GM03348 (cell line): ENCODE measurements at regions not wholly inside any gene's neighbourhood (a gene's known extent, or its start where the extent isn't known, plus 50 kb on each side); places are given as distances from the start of the nearest gene placed in this dataset.
"Not testable (repeated sequence)": the region's sequence is repeated elsewhere in the genome, so short reads cannot be mapped to it uniquely, and the experiment has no call there.

ENCODE experiments used
- DNase-seq: peaks from one replicate; pipeline ENCODE4 v3.0.0; 2012; ENCODE audit warnings: low spot score

DNA sequence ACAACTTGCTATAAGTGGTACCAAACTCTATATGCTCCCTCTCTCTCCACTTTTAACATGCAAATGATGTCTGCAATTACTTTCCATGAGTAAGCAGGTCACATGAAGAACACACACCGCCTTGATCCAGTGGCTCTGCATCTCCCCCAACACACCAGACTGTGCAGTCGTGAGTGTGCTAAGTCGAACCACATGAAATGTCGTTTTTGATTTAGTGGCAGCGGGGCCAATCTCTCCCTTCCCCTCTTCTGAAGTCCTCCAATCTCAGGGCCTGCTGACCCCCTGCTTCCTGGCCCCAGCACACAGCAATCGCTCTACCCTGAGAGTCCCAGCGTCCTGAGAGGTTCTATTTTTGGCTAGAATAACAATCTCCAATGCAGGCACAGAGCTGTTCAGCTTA is 312.5 kb downstream of the SHQ1 start:
- DNase-seq, result no peak

DNA sequence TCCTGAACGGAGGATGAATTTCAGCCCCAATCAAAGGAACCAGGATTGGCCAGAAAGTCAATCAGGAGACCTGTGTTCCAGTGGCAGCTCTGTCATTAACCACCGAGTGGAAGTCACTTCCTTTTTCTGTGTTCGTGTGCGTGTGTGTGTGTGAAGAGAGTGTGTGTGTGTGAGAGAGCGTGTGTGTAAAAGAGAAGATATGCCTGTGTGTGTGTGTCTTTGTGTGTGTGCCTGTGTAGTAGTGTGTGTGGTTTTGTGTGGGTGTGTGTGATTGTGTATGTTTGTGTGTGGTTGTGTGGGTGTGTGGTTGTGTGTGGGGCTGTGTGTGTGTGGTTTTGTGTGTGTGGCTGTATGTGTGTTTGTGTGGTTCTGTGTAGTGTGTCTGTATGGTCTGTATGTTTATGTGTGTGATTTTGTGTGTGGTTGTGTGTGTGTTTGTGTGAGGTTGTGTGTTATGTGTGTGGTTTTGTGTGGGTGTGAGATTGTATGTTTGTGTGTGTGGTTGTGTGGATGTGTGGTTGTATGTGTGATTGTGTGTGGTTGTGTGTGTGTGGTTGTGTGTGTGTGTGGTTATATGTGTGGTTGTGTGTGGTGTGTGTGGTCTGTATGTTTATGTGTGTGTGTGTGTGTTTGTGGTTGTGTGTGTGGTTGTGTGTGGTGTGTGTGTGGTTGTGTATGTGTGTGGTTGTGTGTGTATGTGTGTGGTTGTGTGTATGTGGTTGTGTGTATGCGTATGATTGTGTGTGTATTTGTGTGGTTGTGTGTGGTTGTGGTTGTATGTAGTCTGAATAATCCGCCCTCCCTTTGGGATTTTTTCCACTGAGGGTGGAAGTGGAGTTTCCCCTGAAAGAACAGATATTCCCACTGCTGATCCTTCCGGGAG is 314.4 kb downstream of the SHQ1 start:
- DNase-seq, result no peak

DNA sequence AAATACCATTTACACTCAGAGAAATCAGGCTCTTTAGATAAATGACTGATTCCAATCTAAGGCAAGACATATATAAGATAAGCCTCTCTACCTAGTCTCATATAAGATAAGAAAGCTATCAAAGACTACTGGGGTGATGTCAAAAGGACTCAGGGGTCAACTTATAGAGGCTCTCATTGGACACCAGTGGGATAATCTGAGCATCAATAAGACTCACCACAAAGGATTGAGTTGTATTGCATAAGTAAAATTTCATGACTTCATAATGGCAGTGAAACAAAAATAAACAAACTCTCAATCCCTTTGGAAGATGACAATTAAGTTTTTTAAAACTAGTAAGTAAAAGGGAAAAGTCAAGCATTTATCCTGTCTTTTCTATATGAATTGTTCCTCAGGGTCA is 317.8 kb downstream of the SHQ1 start:
- no peak for DNase-seq

DNA sequence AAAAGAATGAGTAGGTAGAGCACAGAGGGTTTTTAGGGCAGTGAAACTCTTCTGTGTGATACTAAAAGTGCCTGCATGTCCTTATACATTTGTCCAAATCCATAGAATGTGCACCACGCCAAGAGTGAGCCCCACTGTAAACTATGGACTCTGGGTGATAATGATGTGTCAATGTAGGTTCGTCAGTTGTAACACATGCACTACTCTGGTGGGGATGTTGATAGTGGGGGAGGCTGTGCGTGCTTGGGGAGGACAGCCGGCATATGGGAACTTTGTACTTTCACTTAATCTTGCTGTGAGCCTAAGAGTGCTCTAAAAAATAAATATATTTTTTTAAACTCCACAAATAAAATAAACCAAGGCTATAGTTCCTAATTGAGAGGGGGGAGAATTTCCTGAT is 319.2 kb downstream of the SHQ1 start:
- no peak for DNase-seq

DNA sequence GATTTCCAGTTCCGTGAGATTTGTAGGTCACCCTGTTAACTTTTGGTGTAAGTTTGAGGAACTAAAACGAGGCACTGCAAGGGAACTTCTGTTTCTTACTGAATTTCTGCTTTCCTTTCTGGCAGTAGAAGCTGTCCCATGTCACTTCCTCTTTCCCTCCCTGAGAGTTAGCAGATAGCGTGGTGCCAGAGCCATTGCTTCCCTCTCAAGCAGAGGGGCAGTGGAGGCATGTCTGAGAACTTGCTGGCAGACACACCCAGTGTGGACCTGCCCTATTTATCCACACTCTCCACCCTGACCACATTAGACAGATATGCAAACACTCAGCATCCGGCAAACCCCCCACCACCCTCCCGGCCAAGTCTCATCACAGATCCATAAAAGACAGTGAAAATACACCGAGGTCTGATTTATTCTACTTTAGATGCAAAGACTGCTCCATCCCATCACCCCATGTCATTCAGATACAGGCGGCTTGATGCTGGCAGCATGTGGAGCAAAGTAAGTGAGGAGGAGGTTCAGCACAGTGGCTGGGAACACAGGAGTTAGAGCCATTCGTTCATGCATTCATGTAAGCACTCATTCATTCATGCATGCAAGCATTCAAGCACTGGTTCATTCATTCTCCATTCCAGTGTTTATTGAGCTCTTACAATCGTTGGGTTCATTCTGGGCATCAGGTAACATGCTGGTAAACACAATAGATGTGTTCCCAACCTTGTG is 324.7 kb downstream of the SHQ1 start:
- no peak for DNase-seq

DNA sequence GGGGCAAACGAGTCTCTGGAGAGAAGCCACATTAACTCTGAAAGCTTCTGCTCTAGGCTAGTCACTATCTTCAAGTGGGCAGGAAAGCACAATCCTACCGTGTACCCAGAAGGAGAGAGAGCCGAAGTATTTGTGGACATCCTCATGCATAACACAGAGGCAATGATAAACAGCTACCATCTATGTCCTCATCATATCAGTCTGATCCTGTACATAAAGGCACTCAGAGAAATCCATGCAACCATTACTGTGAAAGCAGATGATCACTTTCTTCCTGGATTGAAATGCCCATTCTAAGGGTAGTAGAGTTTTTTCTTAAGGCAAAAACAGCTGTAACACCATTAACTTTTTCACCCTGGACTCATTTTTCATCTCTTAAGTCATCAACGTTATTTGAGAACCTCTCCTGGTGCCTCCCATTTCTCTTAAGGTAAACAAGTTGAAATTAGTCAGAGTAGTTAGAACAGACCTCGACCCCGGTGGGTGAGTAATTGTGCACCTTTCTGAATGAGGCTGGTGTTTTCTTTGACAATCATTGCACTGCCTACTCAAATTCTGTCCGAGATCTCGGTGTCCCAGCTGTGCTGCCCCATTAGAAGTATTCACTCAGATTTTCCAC is 327.4 kb downstream of the SHQ1 start:
- no peak for DNase-seq

DNA sequence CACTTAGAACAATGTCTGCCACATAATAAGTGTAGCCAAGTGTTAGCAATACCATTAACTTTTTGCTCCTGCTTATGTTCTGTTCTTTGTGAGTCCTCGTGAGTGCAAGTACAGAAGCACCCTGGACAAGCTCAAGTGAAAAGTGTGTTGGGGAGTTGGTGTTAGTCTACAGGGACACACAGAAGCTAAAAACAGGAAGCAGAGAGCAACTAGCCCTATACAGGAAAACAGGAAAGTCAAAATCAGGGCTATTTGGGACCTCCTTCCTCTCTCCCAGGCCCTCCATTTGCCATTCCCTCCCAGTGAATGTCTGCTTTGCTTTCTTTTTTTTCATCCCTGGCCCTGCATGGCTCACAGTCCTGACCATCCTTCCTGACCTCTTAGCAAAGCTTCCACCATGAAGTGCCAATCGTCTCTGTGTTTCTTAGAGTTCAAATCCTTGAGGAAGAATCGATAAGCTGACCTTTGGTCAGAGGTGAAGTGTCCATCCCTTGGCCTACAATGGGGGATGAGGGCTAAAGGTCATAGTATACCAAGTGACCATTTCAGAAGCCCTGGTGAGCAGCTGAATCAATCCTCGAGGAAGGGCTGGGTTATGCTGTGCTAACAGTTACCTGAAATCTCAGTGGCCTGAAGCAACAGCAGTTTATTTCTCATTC is 328.2 kb downstream of the SHQ1 start:
- no peak for DNase-seq

DNA sequence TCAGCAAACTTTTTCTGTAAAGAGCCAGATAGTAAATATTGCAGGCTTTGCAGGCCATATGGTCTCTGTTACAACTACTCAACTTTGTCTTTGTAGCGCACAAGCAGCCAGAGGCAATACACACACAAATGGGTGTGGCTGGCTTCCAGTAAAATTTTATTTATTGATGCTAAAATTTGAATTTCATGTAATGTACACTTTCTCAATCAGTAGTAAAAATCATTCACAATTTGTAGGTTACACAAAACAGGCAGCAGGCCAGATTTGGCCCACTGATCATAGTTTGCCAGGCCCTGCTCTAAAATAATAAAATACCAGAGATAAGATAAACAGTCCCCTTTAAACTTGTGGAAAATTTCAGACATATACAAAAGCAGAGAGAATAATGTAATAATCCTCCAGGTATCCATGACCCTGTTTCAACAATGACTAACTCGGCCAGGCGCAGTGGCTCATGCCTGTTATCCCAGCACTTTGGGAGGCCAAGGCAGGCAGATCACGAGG is 330.3 kb downstream of the SHQ1 start:
- DNase-seq, result no peak

DNA sequence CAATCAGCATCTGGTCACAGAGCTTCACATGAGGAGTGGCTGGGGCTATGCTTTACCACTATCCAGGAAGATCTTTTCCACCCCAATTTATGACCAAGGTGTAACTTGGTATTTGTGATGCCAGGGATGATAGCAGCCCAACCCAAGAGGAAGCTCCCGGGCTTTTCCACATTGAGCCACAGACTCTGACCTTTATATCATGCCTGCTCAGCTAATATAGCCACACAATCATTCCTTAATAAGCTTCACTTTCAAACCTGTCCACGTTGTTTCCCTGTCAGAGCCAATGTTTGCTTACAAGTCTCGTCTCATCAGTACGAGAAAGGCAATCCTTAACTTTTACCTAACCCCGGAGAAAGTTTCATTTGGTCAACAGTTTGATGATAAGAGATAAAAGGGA is 330.9 kb downstream of the SHQ1 start:
- DNase-seq, result no peak

DNA sequence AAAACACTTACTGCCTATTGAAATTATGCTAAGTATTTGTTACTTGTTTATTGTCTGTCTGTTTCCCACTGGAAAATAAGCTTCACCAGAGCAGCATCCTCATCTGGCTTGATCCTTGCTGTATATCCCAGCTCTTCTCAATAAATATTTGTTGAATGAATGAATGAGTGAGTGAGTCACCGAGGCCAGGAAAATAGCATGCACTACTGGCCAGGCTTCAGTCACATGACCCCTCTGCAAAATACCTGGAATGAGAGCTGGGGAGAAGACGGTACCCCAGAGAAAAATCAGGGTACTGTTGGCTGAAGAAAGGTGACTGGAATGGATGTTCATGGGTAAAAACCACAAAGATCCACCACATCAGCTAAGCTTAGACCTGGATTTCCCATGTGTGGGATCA is 331.9 kb downstream of the SHQ1 start:
- no peak for DNase-seq

DNA sequence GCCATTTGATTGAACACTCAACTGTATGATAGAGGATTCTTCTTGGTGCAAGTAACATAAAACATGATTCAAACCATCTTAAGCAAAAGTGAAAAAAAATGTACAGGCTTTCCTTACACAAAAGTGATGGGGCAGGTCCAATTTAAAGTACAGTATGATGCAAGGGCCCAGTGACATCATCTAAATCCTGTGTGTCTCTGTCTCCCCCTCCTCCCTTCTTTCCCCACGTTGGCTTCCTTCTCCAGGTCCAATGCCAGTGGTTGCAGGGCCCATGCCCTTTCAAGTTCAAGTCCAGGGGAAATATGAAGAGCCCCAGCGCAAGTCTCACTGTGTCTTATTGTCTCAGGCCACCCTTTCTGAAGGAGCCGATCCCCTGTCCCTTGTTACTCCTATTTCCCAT is 332.3 kb downstream of the SHQ1 start:
- DNase-seq, result no peak

DNA sequence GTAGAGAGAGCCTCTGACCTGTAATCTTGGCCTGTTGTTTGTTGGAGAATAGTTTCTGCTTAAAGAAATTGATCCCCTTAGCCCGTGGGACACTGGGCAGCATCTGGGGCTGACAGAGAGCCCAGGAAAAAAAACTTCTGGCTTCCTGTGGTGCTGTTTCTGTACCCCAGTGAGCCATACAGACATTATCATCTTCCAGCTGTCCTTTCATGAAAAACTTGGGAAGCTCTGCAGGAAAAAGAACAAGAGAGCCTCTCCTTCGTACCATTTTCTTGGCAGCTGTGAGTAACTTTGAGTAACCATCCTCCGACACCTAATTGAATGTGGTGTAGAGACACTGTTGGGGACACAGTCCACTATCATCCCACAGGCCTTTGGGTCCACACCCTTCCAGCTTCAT is 333.0 kb downstream of the SHQ1 start:
- DNase-seq, result no peak

DNA sequence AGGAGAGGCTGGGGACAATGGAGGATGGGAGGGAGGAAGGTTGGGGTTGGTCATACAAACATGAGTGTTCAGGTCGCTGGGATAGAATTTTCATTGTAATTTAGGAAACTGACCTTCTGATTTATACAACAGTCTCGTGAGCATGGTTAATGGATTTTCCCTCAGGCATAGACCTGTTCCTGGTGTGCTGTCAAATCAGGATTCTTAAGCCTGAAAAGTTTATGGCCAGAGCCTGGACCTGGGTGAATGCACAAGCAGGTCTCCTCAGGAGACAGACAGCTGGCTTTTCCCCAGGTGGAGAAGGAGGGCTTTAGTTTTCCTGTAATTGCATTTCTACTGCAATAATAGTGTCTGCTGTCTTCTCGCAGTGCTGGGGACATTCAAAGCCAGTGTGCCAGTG is 338.0 kb downstream of the SHQ1 start:
- no peak for DNase-seq

DNA sequence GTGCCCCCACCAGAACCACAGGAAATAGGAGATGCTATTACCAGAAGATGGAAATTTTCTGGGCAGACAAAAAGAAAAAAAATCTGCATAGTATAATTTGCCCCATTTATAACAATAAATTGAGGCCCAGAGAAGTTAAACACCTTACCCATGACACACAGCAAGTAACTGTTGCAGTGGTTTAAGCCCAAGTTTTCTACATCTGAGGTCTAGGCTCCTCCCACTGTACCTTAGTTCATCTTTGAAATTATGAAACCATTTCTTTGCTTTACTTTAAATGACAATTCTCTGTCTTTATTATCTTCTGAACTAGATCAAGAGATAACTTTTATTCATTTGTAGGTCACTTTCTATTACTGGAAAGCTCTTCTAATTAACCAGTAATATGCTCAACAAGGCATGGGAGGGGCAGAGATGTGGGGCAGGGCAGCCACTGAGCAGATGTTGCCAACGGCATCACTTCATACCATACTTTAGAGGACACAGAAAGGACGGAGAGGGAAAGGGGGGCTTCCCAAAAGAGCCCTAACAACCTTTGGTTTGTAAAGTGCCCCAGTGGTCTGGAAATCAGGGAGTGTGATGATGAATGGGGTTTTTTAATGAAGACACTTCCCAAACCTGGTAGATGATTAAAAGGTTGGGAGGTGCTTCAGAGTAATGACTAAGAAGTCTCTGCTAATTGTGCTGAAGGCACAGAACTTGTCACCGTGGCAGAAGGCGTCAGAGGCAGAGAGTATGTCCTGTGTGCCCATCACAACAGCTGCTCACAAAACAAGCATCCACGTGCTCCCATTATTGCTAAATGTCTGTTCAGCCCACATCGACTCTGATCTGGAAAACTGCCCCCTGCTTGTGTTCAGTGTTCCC is 342.5 kb downstream of the SHQ1 start:
- no peak for DNase-seq

DNA sequence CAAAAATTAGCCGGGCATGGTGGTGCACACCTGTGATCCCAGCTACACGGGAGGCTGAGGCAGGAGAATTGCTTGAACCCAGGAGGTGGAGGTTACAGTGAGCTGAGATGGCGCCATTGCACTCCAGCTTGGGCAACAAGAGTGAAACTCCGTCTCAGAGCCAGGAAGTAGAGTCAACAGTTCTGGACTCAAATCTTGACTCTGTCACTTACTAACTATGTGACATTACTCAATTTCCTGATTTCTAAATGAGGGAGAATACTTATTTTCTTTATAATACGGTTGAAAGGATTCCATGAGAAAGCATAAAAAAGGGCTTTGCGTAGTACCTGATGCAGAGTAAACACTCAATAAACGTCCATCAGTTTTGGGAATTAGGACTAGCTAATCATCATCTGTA is 350.7 kb downstream of the SHQ1 start:
- not testable (repeated sequence) for DNase-seq

DNA sequence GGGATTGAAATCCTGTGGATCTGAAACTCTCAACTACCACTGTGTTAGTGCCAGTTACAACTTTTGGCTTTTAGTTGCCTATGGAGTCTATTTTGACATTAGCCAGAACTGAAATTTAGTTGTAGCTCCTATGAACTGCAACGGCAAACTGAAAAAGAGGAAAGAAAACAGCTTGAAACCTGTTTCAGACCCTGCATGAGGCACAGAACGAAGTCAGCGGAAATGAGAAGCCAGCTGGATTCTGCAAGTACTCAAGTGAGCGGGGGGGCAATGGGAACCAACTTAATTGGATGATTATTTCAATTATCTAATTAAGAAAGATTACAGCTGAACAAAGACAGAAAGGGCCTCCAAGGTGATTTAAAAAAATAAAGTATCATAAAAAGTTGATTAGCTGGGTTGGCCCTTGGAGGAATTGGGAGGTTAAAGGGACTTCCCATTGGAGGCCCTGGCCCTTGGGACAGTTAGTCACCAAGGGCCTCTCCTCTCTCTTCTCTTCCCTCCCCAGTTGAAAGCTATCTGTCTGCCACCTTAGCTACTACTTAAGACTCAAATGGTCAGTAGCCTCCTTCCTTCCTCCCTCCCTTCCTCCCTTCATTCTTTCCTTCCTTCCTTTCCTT is 352.1 kb downstream of the SHQ1 start:
- no peak for DNase-seq

DNA sequence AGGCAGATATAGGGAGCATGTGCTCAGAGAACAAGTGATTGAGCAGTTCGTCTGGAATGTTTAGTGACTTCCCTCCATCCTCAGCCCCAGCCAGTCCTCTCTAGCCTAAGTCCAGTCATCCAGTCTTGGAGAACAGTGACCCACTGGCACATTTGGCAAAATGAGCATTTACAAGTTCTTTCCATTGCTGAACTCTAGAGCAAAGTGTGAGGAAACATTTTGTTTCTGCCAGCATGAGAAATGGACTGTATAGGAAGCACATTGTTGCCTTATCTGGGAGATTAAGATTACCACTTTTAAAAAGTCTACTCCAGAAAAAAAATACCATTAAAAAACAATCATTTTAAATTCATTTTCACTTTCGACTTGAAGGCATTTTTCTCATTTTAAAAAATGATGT is 353.6 kb downstream of the SHQ1 start:
- peak; percentile 28 for DNase-seq

DNA sequence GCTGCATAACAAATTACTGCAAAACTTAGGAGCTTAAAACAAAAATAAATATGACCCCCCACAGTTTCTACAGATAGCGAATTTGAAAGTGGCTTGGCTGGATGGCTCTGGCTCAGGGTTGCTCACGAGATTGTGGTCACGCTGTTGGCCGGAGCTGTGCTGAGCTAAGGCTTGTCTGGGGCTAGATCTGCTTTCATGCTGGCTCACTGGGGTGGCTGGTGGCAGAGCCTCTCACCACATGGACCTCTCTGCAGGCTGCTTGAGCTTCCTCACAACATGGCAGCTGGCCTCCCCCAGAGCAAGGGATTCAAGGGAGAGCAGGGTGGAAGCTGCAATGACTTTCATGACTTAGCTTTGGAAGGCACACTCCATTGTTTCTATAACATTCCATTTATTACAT is 354.1 kb downstream of the SHQ1 start:
- no peak for DNase-seq

DNA sequence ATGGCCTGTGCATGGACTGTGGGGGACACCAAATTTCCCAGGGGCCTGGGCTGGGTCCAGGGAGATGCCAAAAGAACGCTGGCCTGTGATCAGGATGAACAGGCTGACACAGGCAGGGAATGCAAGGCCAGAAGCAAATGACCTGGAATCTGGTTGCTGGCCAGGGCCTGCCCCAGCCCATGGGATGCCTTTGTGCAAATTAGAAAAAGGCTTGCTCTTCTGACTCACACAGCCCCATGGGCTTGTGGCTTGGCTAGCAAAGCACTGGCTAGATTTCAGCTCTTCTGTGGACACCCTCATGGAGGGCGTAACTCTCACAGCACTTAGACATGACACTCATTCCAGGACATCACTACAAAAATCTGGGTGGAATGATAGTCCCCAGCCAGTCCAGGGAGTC is 356.0 kb downstream of the SHQ1 start:
- DNase-seq, result peak; percentile 95

DNA sequence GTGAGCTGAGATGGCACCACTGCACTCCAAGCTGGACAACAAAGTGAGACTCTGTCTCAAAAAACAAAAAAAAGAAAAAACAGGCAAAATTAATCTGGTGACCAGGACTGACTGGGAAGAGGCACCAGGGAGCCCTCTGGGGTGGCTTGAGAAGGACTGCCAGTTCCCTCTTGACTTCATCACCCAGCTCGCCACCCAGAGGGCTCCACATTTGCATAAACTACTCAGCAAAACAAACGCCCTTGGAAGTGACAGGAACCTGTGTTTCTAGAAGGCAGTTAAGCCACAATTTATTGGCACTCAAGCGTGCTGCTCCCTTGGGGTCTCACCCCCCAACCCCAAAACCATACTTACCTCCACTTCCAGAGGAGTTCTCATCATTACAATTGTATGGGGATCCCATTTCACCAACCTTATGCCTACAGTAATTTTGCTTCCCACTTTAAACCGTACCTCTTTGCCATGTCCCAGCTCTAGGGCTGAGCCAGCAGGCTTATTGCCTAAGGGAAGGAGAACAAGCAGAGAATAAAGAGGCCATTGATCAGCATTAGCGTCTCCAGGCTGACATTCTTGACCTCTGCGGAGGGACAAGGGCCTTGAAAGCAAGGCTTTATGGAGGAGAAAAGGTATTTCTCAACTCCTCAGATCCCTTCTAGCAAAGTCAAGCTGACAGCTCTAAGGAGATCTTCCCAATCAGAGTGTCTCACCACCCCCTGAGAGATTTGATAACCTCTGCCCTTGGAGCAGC is 357.4 kb downstream of the SHQ1 start:
- no peak for DNase-seq
